GM19455 (cell line): ENCODE measurements at regions not wholly inside any gene's neighbourhood (a gene's known extent, or its start where the extent isn't known, plus 50 kb on each side); places are given as distances from the start of the nearest gene placed in this dataset.

Experiments
- ATAC-seq: cut with Tn5 transposase; IDR thresholded peaks from one replicate; pipeline ENCODE4 v1.9.1; 2021; ENCODE audit not compliant: unreplicated experiment

- ATAC-seq, result no peak
These were observed 71.2 kb upstream of the WNT11 start for GRCh38 chr11:76277298-76278175.

GRCh38 chr11:76276781-76277155, 70.5 kb upstream of the WNT11 start:
- no peak for ATAC-seq

- ATAC-seq, result no peak
These were observed 69.9 kb upstream of the WNT11 start for GRCh38 chr11:76276046-76276780.

- ATAC-seq, result no peak
These were observed 69.1 kb upstream of the WNT11 start for GRCh38 chr11:76275446-76275845.

- ATAC-seq, result no peak
These were observed 64.8 kb upstream of the WNT11 start for GRCh38 chr11:76271068-76271467.

GRCh38 chr11:76270389-76270788, 64.1 kb upstream of the WNT11 start:
- no peak for ATAC-seq

- no peak for ATAC-seq
These were observed 63.5 kb upstream of the WNT11 start for GRCh38 chr11:76269661-76270261.

GRCh38 chr11:76269247-76269646, 62.9 kb upstream of the WNT11 start:
- ATAC-seq, result no peak

GRCh38 chr11:76268498-76268897, 62.2 kb upstream of the WNT11 start:
- no peak for ATAC-seq

GRCh38 chr11:76267556-76267955, 61.3 kb upstream of the WNT11 start:
- ATAC-seq, result no peak

- no peak for ATAC-seq
These were observed 60.2 kb upstream of the WNT11 start for GRCh38 chr11:76266286-76267100.

- no peak for ATAC-seq
These were observed 59.5 kb upstream of the WNT11 start for GRCh38 chr11:76265771-76266241.

GRCh38 chr11:76263657-76264056, 57.4 kb upstream of the WNT11 start:
- no peak for ATAC-seq

GRCh38 chr11:76263166-76263565, 56.9 kb upstream of the WNT11 start:
- no peak for ATAC-seq

- ATAC-seq, result no peak
These were observed 54.1 kb upstream of the WNT11 start for GRCh38 chr11:76260296-76260925.

- ATAC-seq, result no peak
These were observed 53.1 kb upstream of the WNT11 start for GRCh38 chr11:76259299-76259908.

- no peak for ATAC-seq
These were observed 50.9 kb upstream of the WNT11 start for GRCh38 chr11:76257074-76257719.

GRCh38 chr11:76256448-76256847, 50.1 kb upstream of the WNT11 start:
- ATAC-seq, result no peak
